HEK293T (cell line): ENCODE measurements at regions not wholly inside any gene's neighbourhood (a gene's known extent, or its start where the extent isn't known, plus 50 kb on each side); places are given as distances from the start of the nearest gene placed in this dataset.

Source experiments
- ARNT ChIP-seq: fragments of 450-650 bp; IDR thresholded peaks from 2 replicates; pipeline ENCODE4 v1.6.1; 2017; ENCODE audit warnings: mild to moderate bottlenecking
- BHLHE40 ChIP-seq: fragments of 450-650 bp; IDR thresholded peaks from 2 replicates; pipeline ENCODE4 v1.6.1; 2016; ENCODE audit warnings: mild to moderate bottlenecking, moderate library complexity, borderline replicate concordance
- ELF4 ChIP-seq: fragments of 450-650 bp; IDR thresholded peaks from 2 replicates; pipeline ENCODE4 v1.6.1; 2017; ENCODE audit warnings: antibody characterized with exemption
- FOXK2 ChIP-seq: fragments of 450-650 bp; IDR thresholded peaks from 2 replicates; pipeline ENCODE4 v1.6.1; 2016; ENCODE audit warnings: mild to moderate bottlenecking
- FOXM1 ChIP-seq: fragments of 450-650 bp; IDR thresholded peaks from 2 replicates; pipeline ENCODE4 v1.6.1; 2017; ENCODE audit warnings: mild to moderate bottlenecking, borderline replicate concordance
- HDGF ChIP-seq: fragments of 450-650 bp; IDR thresholded peaks from 2 replicates; pipeline ENCODE4 v1.6.1; 2017; ENCODE audit warnings: antibody characterized with exemption, borderline replicate concordance
- L3MBTL2 ChIP-seq: fragments of 450-650 bp; conservative IDR thresholded peaks from 2 replicates; pipeline ENCODE4 v1.6.1; 2016; ENCODE audit warnings: mild to moderate bottlenecking
- LEF1 ChIP-seq: fragments of 450-650 bp; IDR thresholded peaks from 2 replicates; pipeline ENCODE4 v1.6.1; 2017; ENCODE audit warnings: mild to moderate bottlenecking, borderline replicate concordance
- NFRKB ChIP-seq: fragments of 450-650 bp; IDR thresholded peaks from 2 replicates; pipeline ENCODE4 v1.6.1; 2016; ENCODE audit warnings: mild to moderate bottlenecking, moderate library complexity
- SP1 ChIP-seq: fragments of 450-650 bp; IDR thresholded peaks from 2 replicates; pipeline ENCODE4 v1.6.1; 2017
- SUZ12 ChIP-seq: fragments of 450-650 bp; IDR thresholded peaks from 2 replicates; pipeline ENCODE4 v1.6.1; 2016; ENCODE audit warnings: mild to moderate bottlenecking
- TARDBP ChIP-seq: fragments of 450-650 bp; IDR thresholded peaks from 2 replicates; pipeline ENCODE4 v1.6.1; 2016
- ZNF384 ChIP-seq: fragments of 450-650 bp; IDR thresholded peaks from 2 replicates; pipeline ENCODE4 v1.6.1; 2016
- TF ChIP-seq, protein P1 (sequence below): fragments of 450-650 bp; IDR thresholded peaks from 2 replicates; pipeline ENCODE4 v1.6.1; 2016

DNA sequence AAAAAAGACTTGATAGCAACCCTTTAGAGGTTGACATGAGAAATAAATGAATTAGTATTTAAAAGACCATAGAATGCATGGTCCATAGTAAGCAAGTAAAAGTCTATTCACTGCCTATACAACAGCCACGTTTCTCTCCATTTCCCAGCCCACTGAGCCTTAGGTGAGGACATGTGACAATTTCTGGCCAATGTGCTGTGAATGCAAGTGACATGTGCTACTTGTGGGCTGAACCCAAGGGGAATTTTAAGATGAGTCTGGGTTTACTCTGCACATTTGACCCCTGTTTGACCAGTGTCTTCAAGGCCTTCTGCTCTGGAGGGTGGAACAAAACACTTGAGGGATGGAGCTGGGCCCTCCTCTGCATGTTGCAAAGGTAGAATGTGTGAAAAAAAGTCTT lies 384.4 kb upstream of the KLF6 start:
- TF ChIP-seq ELF4 (no peak), BHLHE40 (no peak), ZNF384 (no peak), FOXM1 (no peak), SP1 (no peak), L3MBTL2 (no peak), NFRKB (no peak), LEF1 (no peak), FOXK2 (no peak), ARNT (no peak), SUZ12 (no peak), TARDBP (no peak), HDGF (no peak)
- TF ChIP-seq, protein P1, sequence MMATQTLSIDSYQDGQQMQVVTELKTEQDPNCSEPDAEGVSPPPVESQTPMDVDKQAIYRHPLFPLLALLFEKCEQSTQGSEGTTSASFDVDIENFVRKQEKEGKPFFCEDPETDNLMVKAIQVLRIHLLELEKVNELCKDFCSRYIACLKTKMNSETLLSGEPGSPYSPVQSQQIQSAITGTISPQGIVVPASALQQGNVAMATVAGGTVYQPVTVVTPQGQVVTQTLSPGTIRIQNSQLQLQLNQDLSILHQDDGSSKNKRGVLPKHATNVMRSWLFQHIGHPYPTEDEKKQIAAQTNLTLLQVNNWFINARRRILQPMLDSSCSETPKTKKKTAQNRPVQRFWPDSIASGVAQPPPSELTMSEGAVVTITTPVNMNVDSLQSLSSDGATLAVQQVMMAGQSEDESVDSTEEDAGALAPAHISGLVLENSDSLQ: no peak
